Glutamatergic neuron (in vitro differentiated cells): ENCODE measurements at regions not wholly inside any gene's neighbourhood (a gene's known extent, or its start where the extent isn't known, plus 50 kb on each side); places are given as distances from the start of the nearest gene placed in this dataset.
"Not testable (repeated sequence)": the region's sequence is repeated elsewhere in the genome, so short reads cannot be mapped to it uniquely, and the experiment has no call there.

Experiments
- DNase-seq: peaks from one replicate; pipeline ENCODE4 v3.0.0; 2022
- H3K27ac Mint-ChIP-seq: one replicate; pipeline ENCODE4 v1.8.0; 2020; ENCODE audit warnings: mild to moderate bottlenecking, mixed read lengths, inconsistent platforms; ENCODE audit not compliant: unreplicated experiment
- H3K27me3 Mint-ChIP-seq: one replicate; pipeline ENCODE4 v1.8.0; 2020; ENCODE audit warnings: mild to moderate bottlenecking, moderate library complexity, mixed read lengths, inconsistent platforms; ENCODE audit not compliant: unreplicated experiment
- H3K36me3 Mint-ChIP-seq: one replicate; pipeline ENCODE4 v1.8.0; 2020; ENCODE audit warnings: mild to moderate bottlenecking, mixed read lengths, inconsistent platforms; ENCODE audit not compliant: unreplicated experiment
- H3K4me1 Mint-ChIP-seq: one replicate; pipeline ENCODE4 v1.8.0; 2020; ENCODE audit warnings: mild to moderate bottlenecking, low read depth, mixed read lengths, inconsistent platforms; ENCODE audit not compliant: unreplicated experiment
- H3K4me3 Mint-ChIP-seq: one replicate; pipeline ENCODE4 v1.8.0; 2020; ENCODE audit warnings: mild to moderate bottlenecking, mixed read lengths, inconsistent platforms; ENCODE audit not compliant: unreplicated experiment
- H3K9me3 Mint-ChIP-seq: one replicate; pipeline ENCODE4 v1.8.0; 2020; ENCODE audit warnings: mild to moderate bottlenecking, moderate library complexity, mixed read lengths, inconsistent platforms; ENCODE audit not compliant: unreplicated experiment
- TF ChIP-seq, protein P1 (sequence below): fragments of 200-600 bp; sonication (generic); IDR thresholded peaks from one replicate; pipeline ENCODE4 v1.5.0; 2021; ENCODE audit not compliant: partially characterized antibody, unreplicated experiment

DNA sequence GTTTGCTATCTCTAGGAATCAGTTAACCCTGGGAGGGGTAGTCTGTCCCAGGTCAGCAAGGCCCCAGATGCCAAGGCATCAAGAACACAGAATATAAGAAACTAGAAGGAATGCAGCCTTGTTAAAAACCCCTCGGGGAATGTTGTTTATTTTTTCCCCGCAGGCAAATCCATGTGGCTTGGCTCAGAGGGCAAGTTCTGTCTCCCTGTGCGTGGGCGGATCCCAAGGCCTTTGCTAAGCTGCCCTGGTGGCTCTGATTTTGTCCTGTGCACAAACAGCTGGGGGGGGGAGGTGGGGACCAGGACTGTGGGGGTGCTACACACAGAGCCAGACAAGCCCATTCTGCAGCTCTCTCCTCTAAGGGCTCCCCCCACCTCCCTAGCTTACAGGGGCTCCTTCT is 776.8 kb upstream of the TPTE start:
- H3K36me3 Mint-ChIP-seq, H3K27me3 Mint-ChIP-seq, H3K27ac Mint-ChIP-seq, DNase-seq, H3K4me1 Mint-ChIP-seq, H3K4me3 Mint-ChIP-seq: not testable (repeated sequence)
- peaks cover 13% of the 10 kb centered on the region for H3K9me3 Mint-ChIP-seq

DNA sequence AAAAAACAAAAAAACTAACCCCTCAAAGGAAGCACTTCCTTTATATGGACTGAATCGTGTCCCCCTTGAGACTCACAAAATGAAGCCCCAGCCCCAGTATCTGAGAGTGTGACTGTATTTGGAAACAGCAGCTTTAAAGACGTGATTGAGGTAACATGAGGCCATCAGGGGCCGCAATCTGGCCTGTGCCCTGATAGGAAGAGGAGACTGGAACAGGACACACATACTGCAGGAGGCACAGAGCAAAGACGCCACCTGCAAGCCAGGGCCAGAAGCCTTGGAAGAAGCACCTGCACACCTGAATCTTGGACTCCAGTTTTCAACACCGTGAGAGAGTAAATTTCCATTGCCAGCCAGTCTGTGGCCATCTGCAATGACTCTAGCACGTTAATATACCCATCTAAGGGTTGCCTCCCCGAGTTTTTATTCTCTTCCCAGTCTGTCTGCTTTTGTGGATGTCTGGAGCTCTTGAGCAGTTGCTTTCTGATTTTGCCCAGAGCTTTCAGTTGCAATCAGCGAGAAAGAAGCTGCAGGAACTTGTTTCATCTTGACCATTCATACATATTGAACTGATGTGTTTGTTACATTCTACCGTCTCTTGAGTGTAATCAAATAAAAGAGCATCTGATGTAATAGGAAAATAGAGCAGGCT is 775.8 kb upstream of the TPTE start:
- peaks cover 12% of the 10 kb centered on the region for H3K9me3 Mint-ChIP-seq
- H3K27me3 Mint-ChIP-seq, H3K36me3 Mint-ChIP-seq, H3K27ac Mint-ChIP-seq, DNase-seq, H3K4me1 Mint-ChIP-seq, H3K4me3 Mint-ChIP-seq: not testable (repeated sequence)

DNA sequence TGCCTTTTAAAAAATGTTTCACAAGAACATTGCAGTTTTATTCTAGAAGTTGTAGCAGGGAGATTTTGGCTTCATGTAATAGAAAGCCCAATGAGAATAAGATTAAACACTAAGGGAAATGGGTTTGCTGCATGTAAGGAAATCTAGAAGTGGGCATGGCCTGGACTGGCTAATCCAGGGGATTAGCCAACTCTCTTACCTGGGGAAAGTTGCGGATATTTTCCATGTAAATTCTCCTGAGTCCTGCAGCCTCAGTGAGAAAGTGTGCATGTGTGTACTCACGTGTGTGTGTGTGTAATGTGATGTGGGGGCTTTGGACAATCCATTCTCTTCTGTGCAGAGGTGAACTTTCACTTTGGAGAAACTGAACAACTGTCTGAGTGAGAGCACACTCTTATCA is 775.1 kb upstream of the TPTE start:
- H3K27ac Mint-ChIP-seq, H3K36me3 Mint-ChIP-seq, H3K27me3 Mint-ChIP-seq, H3K4me3 Mint-ChIP-seq, H3K4me1 Mint-ChIP-seq, DNase-seq, H3K9me3 Mint-ChIP-seq: not testable (repeated sequence)

DNA sequence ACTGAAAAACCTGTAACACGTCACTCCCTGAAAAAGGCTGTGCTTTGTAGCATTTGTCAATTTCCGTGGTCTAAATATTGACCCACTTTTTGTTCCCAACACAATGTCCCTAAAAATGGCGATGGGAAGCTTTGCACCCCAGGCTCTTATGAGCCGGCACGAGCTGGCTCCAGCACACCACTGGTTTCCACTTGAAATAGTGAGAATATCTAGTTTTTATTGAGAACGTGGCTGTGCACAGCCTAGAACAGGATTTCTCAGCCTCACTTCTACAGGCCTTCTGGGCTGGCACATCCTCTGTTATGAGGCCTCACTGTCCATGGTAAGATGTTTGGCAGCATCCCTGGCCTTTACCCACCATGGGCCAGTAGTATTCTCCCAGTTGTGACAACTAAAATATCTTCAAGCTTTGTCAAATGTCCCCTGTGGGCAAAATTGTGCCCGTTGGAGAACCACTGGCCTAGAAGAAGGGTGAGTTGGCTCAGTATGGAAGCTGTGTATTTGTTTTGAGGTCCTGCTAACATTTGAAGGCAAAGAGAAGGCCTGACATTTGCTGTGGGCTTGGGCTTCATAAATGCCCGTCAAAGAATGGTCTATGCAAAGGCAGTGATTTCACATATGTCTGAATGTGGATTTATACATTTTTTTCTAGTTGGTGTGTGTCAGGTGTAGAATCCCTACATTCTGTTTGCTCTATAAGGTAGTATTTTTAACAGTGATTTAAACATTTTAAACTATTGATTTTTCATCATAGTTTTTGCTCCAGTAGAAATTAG is 774.4 kb upstream of the TPTE start:
- not testable (repeated sequence) for DNase-seq, H3K9me3 Mint-ChIP-seq, H3K27me3 Mint-ChIP-seq, H3K4me3 Mint-ChIP-seq, H3K4me1 Mint-ChIP-seq, H3K36me3 Mint-ChIP-seq, H3K27ac Mint-ChIP-seq

DNA sequence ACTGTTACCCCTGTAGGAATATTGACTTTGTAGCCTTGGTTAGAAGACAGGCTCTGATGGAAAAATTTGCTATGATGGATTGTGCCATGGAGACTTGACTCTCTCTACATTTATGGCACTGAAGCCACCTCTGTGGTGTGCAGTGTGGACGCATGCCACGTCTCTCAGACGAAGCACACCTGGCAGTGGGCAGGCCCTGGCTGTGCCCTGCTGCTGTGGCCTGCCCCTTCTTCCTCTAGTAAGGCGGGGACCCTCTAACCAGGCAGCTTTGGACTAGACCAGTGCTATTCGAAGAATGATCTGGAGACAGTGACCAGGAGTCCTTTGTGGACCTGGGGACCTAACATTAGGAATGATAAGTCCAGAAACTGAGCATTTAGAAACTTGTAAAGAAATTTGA is 773.5 kb upstream of the TPTE start:
- not testable (repeated sequence) for H3K27me3 Mint-ChIP-seq, H3K36me3 Mint-ChIP-seq, H3K4me1 Mint-ChIP-seq, H3K27ac Mint-ChIP-seq, H3K9me3 Mint-ChIP-seq, DNase-seq, H3K4me3 Mint-ChIP-seq

DNA sequence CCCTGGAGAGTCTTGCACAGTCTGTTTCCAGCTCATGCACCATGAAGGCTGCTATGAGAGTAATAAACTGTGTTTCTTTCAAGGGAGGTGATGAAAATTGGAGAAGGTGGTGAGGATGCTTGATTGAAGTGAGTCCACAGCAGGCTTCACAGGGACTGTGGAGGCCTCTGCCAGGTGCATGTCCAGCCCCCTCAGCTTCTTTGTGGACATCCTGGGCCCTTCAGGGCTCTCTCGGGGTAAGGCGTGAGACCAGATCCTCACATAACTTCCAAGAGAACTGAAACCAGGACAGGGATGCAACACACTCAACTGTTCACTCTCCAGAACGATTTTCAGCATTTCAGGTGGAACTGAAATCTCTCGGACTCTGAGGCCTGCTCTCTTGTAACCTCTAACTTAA is 772.9 kb upstream of the TPTE start:
- DNase-seq, H3K27me3 Mint-ChIP-seq, H3K9me3 Mint-ChIP-seq, H3K4me1 Mint-ChIP-seq, H3K4me3 Mint-ChIP-seq, H3K36me3 Mint-ChIP-seq, H3K27ac Mint-ChIP-seq: not testable (repeated sequence)

DNA sequence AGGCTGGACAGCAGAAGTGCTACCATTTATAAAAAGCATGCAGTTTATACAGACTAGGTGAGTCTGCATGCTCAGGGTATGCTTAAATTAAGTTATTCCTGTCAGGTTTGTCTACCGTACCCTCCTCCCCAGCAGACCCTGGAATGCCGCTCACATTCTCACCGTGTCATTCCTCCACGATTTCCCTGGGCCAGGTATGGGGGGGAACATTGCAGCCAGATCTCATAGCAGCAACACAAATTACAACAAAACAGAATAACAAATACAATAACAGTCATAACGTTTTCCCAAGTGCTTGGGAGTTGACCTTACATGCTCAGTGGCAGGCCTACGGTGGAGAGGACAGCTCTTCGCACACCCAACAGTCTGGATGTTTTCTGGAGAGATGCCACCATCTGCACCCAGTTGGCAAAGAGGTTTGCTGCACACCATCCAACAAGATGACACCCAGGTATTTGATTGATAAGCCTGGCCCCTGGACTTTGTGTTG is 771.6 kb upstream of the TPTE start:
- not testable (repeated sequence) for H3K4me1 Mint-ChIP-seq, H3K27me3 Mint-ChIP-seq, H3K9me3 Mint-ChIP-seq, H3K36me3 Mint-ChIP-seq, H3K4me3 Mint-ChIP-seq, H3K27ac Mint-ChIP-seq, DNase-seq

DNA sequence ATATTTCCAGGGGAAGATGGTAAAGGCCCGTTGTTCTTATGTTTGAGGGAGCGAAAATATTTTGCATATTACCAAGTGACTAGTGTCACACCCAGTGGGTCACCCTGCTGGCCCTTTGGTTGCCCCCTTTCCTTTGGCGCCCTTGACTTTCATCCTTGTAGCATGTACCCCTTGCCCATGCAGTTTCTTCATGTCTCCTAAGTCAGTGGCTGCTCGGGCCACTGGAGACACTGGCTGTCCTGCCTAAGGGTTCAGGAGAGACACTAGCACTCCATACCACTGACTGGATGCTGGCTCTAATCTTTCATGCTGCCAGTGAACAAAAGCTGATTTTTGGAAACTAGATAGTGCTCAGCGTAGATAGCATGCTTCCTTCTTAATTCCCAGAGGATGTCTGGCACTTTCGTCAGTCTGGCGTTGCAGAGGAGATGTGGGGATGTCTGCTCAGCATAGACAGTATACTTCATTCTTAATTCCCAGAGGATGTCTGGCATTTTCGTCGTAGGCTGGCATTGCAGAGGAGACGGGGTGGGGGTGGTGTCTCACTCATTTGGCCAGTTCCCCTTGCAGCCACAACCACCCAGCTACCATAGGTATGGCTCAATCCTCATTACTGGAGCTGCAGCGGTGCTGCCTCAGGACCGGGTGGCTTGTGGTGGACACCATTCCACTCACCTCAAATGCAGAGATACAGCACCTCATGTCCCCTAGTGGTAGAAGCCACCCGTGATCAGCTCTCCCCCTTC is 770.9 kb upstream of the TPTE start:
- Mint-ChIP-seq H3K9me3 (peaks cover 6% of the 10 kb centered on the region), H3K4me1 (no peaks in the 10 kb centered on the region), H3K27ac (no peak overlapping the region), H3K27me3 (no peaks in the 10 kb centered on the region), H3K4me3 (no peak overlapping the region), H3K36me3 (no peaks in the 10 kb centered on the region)
- TF ChIP-seq, protein P1, sequence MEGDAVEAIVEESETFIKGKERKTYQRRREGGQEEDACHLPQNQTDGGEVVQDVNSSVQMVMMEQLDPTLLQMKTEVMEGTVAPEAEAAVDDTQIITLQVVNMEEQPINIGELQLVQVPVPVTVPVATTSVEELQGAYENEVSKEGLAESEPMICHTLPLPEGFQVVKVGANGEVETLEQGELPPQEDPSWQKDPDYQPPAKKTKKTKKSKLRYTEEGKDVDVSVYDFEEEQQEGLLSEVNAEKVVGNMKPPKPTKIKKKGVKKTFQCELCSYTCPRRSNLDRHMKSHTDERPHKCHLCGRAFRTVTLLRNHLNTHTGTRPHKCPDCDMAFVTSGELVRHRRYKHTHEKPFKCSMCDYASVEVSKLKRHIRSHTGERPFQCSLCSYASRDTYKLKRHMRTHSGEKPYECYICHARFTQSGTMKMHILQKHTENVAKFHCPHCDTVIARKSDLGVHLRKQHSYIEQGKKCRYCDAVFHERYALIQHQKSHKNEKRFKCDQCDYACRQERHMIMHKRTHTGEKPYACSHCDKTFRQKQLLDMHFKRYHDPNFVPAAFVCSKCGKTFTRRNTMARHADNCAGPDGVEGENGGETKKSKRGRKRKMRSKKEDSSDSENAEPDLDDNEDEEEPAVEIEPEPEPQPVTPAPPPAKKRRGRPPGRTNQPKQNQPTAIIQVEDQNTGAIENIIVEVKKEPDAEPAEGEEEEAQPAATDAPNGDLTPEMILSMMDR: no peak
- DNase-seq: no peak

DNA sequence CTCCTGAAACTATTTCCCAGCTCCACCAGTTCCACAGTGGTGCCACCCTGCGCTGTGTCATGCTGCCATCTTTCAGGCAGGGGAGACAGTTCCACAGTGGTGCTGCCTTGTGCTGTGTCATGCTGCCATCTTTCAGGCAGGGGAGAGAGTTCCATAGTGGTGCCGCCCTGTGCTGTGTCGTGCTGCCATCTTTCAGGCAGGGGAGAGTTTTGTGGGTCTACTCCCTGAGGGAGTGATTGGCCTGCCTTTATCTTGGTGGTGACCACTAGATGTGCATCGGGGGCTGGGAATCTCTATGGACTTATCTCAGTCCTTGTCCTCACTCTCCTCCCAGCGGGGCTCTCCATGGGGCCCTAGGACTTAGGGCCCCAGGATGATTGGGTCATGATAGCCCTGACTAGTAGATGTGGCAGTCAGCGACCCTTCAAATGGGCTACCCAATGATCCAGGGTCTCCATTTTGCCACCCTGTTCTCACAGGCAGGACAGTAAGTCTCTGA is 770.2 kb upstream of the TPTE start:
- DNase-seq, H3K27me3 Mint-ChIP-seq, H3K4me1 Mint-ChIP-seq, H3K27ac Mint-ChIP-seq, H3K4me3 Mint-ChIP-seq, H3K36me3 Mint-ChIP-seq: not testable (repeated sequence)
- H3K9me3 Mint-ChIP-seq: peaks cover 12% of the 10 kb centered on the region

DNA sequence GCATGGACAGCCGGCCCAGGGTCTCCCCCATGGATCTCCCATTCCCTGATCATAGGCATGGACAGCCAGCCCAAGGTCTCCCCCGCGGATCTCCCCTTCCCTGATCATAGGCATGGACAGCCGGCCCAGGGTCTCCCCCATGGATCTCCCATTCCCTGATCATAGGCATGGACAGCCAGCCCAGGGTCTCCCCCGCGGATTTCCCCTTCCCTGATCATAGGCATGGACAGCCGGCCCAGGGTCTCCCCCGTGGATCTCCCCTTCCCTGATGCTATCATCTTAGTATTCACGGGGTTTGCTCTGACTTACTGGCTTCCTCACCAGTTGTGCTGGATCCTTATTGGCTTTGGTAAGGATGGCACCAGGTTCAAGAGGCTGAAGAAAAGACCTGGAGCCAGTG is 769.4 kb upstream of the TPTE start:
- not testable (repeated sequence) for H3K4me3 Mint-ChIP-seq, DNase-seq, H3K36me3 Mint-ChIP-seq, H3K27me3 Mint-ChIP-seq, H3K4me1 Mint-ChIP-seq, H3K27ac Mint-ChIP-seq
- peaks cover 12% of the 10 kb centered on the region for H3K9me3 Mint-ChIP-seq

DNA sequence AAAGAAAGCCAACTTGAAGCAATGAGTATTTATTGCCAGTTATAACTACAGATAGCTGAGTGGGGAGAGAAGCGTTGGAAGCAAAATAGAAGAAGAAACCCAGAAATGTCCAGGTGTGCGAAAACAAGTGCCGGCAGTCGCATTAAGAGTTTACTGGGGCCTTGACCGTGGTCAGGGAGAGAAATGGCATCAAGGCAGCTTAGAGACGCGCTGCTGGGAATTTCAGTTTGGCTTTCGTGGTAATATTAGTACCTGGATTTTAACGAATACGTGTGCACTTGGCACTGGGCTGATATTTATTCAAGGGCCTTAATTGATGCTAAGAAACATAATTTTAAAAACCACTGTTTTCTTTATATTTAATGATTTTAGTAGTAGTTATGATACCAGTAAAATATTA is 767.9 kb upstream of the TPTE start:
- not testable (repeated sequence) for H3K4me1 Mint-ChIP-seq, H3K27me3 Mint-ChIP-seq, H3K9me3 Mint-ChIP-seq, DNase-seq, H3K27ac Mint-ChIP-seq, H3K4me3 Mint-ChIP-seq, H3K36me3 Mint-ChIP-seq
